HCT116 (cell line): ENCODE measurements at regions not wholly inside any gene's neighbourhood (a gene's known extent, or its start where the extent isn't known, plus 50 kb on each side); places are given as distances from the start of the nearest gene placed in this dataset.

Experiments
- ATAC-seq: fragments of 200-7000 bp; cut with Tn5 transposase; 2 replicates; pipeline ENCODE4 v1.9.1; 2020; ENCODE audit warnings: mild to moderate bottlenecking, moderate library complexity
- BruUV-seq: library from RNA; stranded (reverse); fragments of 400-500 nt; replicated peaks from 2 replicates; lab custom pipeline; 2021; lab: Mats Ljungman, UMichigan
- CTCF ChIA-PET: fragments of 300-600 bp; sonication (Branson Sonifier 250); formaldehyde crosslinking; loops from one replicate; lab custom pipeline; 2021; ENCODE audit warnings: antibody characterized with exemption; lab: Charles Lee
- POLR2A ChIA-PET: fragments of 300-600, 350-600 bp; sonication (Branson Sonifier 250); formaldehyde crosslinking; loops from one replicate; lab custom pipeline; 2021; ENCODE audit warnings: antibody characterized with exemption; lab: Charles Lee
- RAD21 ChIA-PET, 2 experiments: fragments of 300-600 bp; sonication (Branson Sonifier 250); formaldehyde crosslinking; loops; one replicate each; lab custom pipeline; 2023; ENCODE audit warnings: low total read pairs in 2 of 2; ENCODE audit not compliant: uncharacterized antibody in 2 of 2, unreplicated experiment in 2 of 2, low non-redundant PET in 1 of 2; lab: Charles Lee
- DNase-seq: peaks from one replicate; pipeline ENCODE4 v3.0.0-alpha.2; 2010; ENCODE audit warnings: low read depth, low spot score
- H2AFZ ChIP-seq: fragments of 200-600 bp; shearing (Covaris generic), sonication (generic); 2 replicates; pipeline ENCODE4 v1.6.1; 2017; ENCODE audit warnings: low read depth, mixed run types, mixed read lengths, antibody characterized with exemption, low read length; ENCODE audit not compliant: poor library complexity, severe bottlenecking
- H3K27ac ChIP-seq: 2 replicates; pipeline ENCODE4 v1.5.1; 2012; ENCODE audit warnings: low read depth, low read length
- H3K27me3 ChIP-seq: fragments of 200-600 bp; sonication (generic); 2 replicates; pipeline ENCODE4 v1.6.1; 2016; ENCODE audit warnings: mixed run types, low read length, mixed read lengths; ENCODE audit not compliant: insufficient read depth
- H3K36me3 ChIP-seq, 2 experiments: fragments of 200-500 bp in 1 of 2; fragments of 200-600 bp in 1 of 2; sonication (Bioruptor generic) in 1 of 2; sonication (generic) in 1 of 2; 2 replicates each; pipeline versions ENCODE4 v1.5.1 to v1.6.1; 2014 to 2016; ENCODE audit warnings: low read length in 2 of 2, inconsistent platforms in 1 of 2, mixed read lengths in 1 of 2, mixed run types in 1 of 2; ENCODE audit not compliant: insufficient read depth in 2 of 2, control insufficient read depth in 1 of 2
- H3K4me1 ChIP-seq, 2 experiments: fragments of 200-600 bp in 1 of 2; sonication (generic) in 1 of 2; 2 replicates each; pipeline versions ENCODE4 v1.5.1 to v1.6.1; 2012 to 2017; ENCODE audit warnings: low read length in 2 of 2, inconsistent platforms in 1 of 2, mild to moderate bottlenecking in 1 of 2, mixed read lengths in 1 of 2, mixed run types in 1 of 2, moderate library complexity in 1 of 2; ENCODE audit not compliant: insufficient read depth in 2 of 2, control insufficient read depth in 1 of 2
- H3K4me2 ChIP-seq: fragments of 200-600 bp; sonication (generic); 2 replicates; pipeline ENCODE4 v1.6.1; 2017; ENCODE audit warnings: mixed run types, low read length, mixed read lengths
- H3K4me3 ChIP-seq, 2 experiments: fragments of 200-600 bp in 1 of 2; sonication (generic) in 1 of 2; replicated peaks in 1 of 2; 2 replicates each; pipeline ENCODE4 v1.5.1; 2011 to 2016; ENCODE audit warnings: low read length in 2 of 2, control low read depth in 1 of 2, low read depth in 1 of 2, mild to moderate bottlenecking in 1 of 2, mixed read lengths in 1 of 2, mixed run types in 1 of 2
- H3K79me2 ChIP-seq: fragments of 200-600 bp; sonication (generic); 2 replicates; pipeline ENCODE4 v1.6.1; 2017; ENCODE audit warnings: mild to moderate bottlenecking, mixed run types, low read length, moderate library complexity, mixed read lengths; ENCODE audit not compliant: insufficient read depth
- H3K9ac ChIP-seq: fragments of 200-600 bp; sonication (generic); 2 replicates; pipeline ENCODE4 v1.6.1; 2016; ENCODE audit warnings: low read length, mixed read lengths
- H3K9me2 ChIP-seq: fragments of 200-600 bp; sonication (generic), shearing (Covaris generic); 2 replicates; pipeline ENCODE4 v1.6.1; 2017; ENCODE audit warnings: mixed run types, mild to moderate bottlenecking, moderate library complexity; ENCODE audit not compliant: insufficient read depth
- H3K9me3 ChIP-seq, 2 experiments: fragments of 200-500 bp in 1 of 2; fragments of 200-600 bp in 1 of 2; sonication (Bioruptor generic) in 1 of 2; sonication (generic) in 1 of 2; 2 replicates each; pipeline ENCODE4 v1.6.1; 2014 to 2017; ENCODE audit warnings: low read length in 2 of 2, mixed read lengths in 2 of 2, inconsistent platforms in 1 of 2, low read depth in 1 of 2, mild to moderate bottlenecking in 1 of 2, mixed run types in 1 of 2, moderate library complexity in 1 of 2; ENCODE audit not compliant: control insufficient read depth in 1 of 2, insufficient read depth in 1 of 2
- H4K20me1 ChIP-seq: fragments of 200-600 bp; sonication (generic), shearing (Covaris generic); 2 replicates; pipeline ENCODE4 v1.6.1; 2017; ENCODE audit warnings: mixed run types, mild to moderate bottlenecking, moderate library complexity; ENCODE audit not compliant: insufficient read depth
- CBX3 ChIP-seq: IDR thresholded peaks from 2 replicates; pipeline ENCODE4 v1.6.1; 2012; ENCODE audit warnings: low read depth
- CEBPB ChIP-seq: IDR thresholded peaks from 2 replicates; pipeline ENCODE4 v1.6.1; 2012; ENCODE audit warnings: low read depth
- ELF1 ChIP-seq: IDR thresholded peaks from 2 replicates; pipeline ENCODE4 v1.6.1; 2012; ENCODE audit warnings: low read depth, borderline replicate concordance
- EZH2 ChIP-seq: fragments of 200-600 bp; sonication (generic); IDR thresholded peaks from 2 replicates; pipeline ENCODE4 v1.6.1; 2017; ENCODE audit warnings: antibody characterized with exemption, mixed run types
- JUND ChIP-seq: IDR thresholded peaks from 2 replicates; pipeline ENCODE4 v1.6.1; 2012
- MAX ChIP-seq: IDR thresholded peaks from 2 replicates; pipeline ENCODE4 v1.6.1; 2012
- RAD21 ChIP-seq: IDR thresholded peaks from 2 replicates; pipeline ENCODE4 v1.6.1; 2012; ENCODE audit warnings: low read depth, mild to moderate bottlenecking
- REST ChIP-seq: IDR thresholded peaks from 2 replicates; pipeline ENCODE4 v1.6.1; 2012; ENCODE audit warnings: low read depth
- SIN3A ChIP-seq: IDR thresholded peaks from 2 replicates; pipeline ENCODE4 v1.6.1; 2012; ENCODE audit warnings: low read depth
- SP1 ChIP-seq: IDR thresholded peaks from 2 replicates; pipeline ENCODE4 v1.6.1; 2012; ENCODE audit warnings: low read depth
- TCF7L2 ChIP-seq: IDR thresholded peaks from 2 replicates; pipeline ENCODE4 v1.7.0; 2011; ENCODE audit warnings: borderline replicate concordance, inconsistent platforms; ENCODE audit not compliant: insufficient read depth, insufficient read length; ENCODE audit errors: extremely low read depth
- YY1 ChIP-seq: IDR thresholded peaks from 2 replicates; pipeline ENCODE4 v1.6.1; 2011; ENCODE audit warnings: low read length, low read depth, moderate library complexity, mild to moderate bottlenecking; ENCODE audit not compliant: insufficient replicate concordance; ENCODE audit errors: extremely low read depth
- ZBTB33 ChIP-seq: IDR thresholded peaks from 2 replicates; pipeline ENCODE4 v1.6.1; 2011; ENCODE audit warnings: mild to moderate bottlenecking, low read length, moderate library complexity; ENCODE audit not compliant: insufficient replicate concordance; ENCODE audit errors: extremely low read depth
- intact Hi-C: fragments of 100-400 bp; cut with micrococcal nuclease; formaldehyde crosslinking; loops from 2 replicates; pipeline ENCODE4 v1.10.0; 2022

GRCh38 chr16:77014441-77014840 is 176.5 kb upstream of the MON1B start (continued):
- TF ChIP-seq REST = no peak
- TF ChIP-seq JUND = no peak
- TF ChIP-seq ZBTB33 = no peak

- H3K4me2 ChIP-seq = no peak overlapping the region
- RAD21 ChIA-PET = no interaction called here
- peaks cover 3% of the 10 kb centered on the region; the same call in 1 of the 2 replicates for H3K27me3 ChIP-seq
- H3K4me3 ChIP-seq = no peak overlapping the region
- POLR2A ChIA-PET = no interaction called here
- H3K36me3 ChIP-seq = no peaks in the 10 kb centered on the region
- H3K4me1 ChIP-seq = no peaks in the 10 kb centered on the region
- no TSS peak for BruUV-seq
- CTCF ChIA-PET = no interaction called here
- H2AFZ ChIP-seq = no peak overlapping the region
- H3K9me3 ChIP-seq = no peaks in the 10 kb centered on the region
- no peaks in the 10 kb centered on the region for H3K9me2 ChIP-seq
- ATAC-seq (no peak), DNase-seq (no peak)
- no peak overlapping the region for H3K27ac ChIP-seq
- H3K79me2 ChIP-seq = no peaks in the 10 kb centered on the region
- H3K9ac ChIP-seq = no peak overlapping the region
- intact Hi-C loops = no loop called here
- no peaks in the 10 kb centered on the region for H4K20me1 ChIP-seq
- TF ChIP-seq MAX (no peak), EZH2 (no peak), YY1 (no peak), CEBPB (no peak), SP1 (no peak), JUND (no peak), ELF1 (no peak), SIN3A (no peak), RAD21 (no peak), ZBTB33 (no peak), TCF7L2 (no peak), REST (no peak), CBX3 (no peak)
These were observed 160.4 kb upstream of the MON1B start for GRCh38 chr16:77030600-77030999.
